ENCODE measurements at regions not wholly inside any gene's neighbourhood (a gene's known extent, or its start where the extent isn't known, plus 50 kb on each side); places are given as distances from the start of the nearest gene placed in this dataset.

DNA sequence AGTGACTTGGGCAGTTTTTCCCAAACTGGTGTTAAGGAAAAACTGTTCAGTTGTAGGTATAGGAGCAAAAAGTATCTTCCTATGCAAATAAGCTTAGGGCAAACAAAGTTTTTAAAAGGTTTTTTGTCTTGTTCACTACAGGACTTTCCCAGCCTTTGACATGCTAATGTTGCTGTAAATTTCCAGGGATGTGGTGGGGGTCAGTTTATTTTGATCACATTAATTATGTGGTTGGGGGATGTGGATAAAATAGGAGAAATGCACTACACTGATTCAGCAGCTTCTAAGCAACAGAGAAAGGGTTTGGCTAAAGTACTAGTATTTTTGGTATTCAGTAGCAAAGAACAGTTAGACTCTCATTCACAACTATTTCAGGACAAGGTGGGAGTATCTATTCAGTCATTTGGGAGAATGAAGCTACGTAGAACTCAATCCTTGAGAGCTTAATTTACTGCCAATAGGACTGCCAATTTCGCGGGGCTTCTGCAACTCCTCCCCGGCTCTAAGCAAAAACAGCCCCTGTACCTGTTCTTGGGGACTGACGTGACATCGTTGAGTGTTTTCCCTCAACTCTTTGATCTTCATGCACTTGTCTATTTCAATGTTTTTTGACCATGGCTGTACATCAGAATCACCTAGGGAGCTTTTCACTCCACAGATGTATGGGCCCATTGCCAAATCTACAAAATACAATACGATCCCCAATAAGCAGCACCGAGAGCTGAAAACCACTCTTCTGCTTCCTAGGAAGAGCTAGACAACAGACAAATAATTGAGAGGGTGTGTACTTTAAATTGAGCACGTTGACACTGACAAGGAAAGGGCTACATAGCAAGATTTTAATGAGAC lies 94.8 kb upstream of the NHSL1 start:
- H3K4me3 ChIP-seq (ENCODE audit: low read depth in 1 of 2, low read length in 1 of 2) = no peak overlapping the region
- no peak overlapping the region for H3K27ac ChIP-seq

DNA sequence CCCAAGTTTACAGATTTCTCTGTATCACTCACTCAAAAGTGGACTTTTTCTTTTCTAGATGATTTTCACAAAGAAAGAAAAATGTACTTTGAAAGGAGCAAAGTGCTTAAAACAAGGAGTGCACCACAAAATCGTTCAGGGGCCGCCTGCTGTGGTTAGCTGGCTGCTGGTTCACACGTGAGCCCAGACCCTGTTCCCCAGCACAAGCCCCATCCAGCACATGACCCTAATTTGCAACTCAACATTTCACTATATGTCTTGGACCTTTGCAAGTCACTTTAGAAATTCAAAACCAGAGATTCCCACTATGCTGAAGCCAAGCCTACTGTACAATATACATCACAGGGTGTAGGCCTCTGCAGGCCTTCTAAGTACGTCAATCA lies 95.5 kb upstream of the NHSL1 start:
- TF ChIP-seq, protein P1, sequence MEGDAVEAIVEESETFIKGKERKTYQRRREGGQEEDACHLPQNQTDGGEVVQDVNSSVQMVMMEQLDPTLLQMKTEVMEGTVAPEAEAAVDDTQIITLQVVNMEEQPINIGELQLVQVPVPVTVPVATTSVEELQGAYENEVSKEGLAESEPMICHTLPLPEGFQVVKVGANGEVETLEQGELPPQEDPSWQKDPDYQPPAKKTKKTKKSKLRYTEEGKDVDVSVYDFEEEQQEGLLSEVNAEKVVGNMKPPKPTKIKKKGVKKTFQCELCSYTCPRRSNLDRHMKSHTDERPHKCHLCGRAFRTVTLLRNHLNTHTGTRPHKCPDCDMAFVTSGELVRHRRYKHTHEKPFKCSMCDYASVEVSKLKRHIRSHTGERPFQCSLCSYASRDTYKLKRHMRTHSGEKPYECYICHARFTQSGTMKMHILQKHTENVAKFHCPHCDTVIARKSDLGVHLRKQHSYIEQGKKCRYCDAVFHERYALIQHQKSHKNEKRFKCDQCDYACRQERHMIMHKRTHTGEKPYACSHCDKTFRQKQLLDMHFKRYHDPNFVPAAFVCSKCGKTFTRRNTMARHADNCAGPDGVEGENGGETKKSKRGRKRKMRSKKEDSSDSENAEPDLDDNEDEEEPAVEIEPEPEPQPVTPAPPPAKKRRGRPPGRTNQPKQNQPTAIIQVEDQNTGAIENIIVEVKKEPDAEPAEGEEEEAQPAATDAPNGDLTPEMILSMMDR (IDR thresholded peaks at IDR 0.05) = no peak
- Histone ChIP-seq H3K36me3 (no peaks in the 10 kb centered on the region), H3K27me3 (peaks cover 40% of the 10 kb centered on the region), H3K4me3 (ENCODE audit: low read depth in 1 of 2, low read length in 1 of 2) (no peak overlapping the region), H3K9me3 (no peaks in the 10 kb centered on the region), H3K27ac (no peak overlapping the region), H3K4me1 (ENCODE audit: control insufficient read depth in 1 of 2, insufficient read depth in 1 of 2, low read depth in 1 of 2, low read length in 1 of 2) (no peaks in the 10 kb centered on the region)

More for the DNA sequence above, 94.8 kb upstream of the NHSL1 start:
- H3K4me1 ChIP-seq (ENCODE audit: control insufficient read depth in 1 of 2, insufficient read depth in 1 of 2, low read depth in 1 of 2, low read length in 1 of 2) = no peaks in the 10 kb centered on the region
- peaks cover 40% of the 10 kb centered on the region for H3K27me3 ChIP-seq
- no peaks in the 10 kb centered on the region for H3K36me3 ChIP-seq
- H3K9me3 ChIP-seq = no peaks in the 10 kb centered on the region
- TF ChIP-seq, protein P1 (IDR thresholded peaks at IDR 0.05) = no peak

DNA sequence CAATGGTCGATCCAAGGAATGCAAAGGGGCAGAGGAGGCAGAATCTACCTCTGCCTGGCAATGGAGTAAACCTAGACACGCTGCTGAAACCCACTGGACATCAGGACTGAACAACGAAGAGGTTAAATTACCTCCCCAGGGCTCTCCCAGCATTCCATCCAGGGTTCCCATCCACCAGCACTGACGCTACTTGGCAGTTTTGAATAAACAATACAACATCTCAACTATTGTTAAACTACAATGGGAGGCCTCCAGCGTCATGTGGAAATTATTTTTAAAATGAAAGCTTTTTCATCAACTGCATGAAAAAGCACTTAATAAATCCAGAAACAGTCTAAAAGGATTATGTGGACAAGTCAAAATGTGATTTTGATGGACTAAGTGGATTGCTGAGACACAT lies 96.8 kb upstream of the NHSL1 start:
- no peak overlapping the region for H3K27ac ChIP-seq
- TF ChIP-seq, protein P1 (IDR thresholded peaks at IDR 0.05) = no peak
- no peaks in the 10 kb centered on the region for H3K36me3 ChIP-seq
- no peaks in the 10 kb centered on the region for H3K4me1 ChIP-seq (ENCODE audit: control insufficient read depth in 1 of 2, insufficient read depth in 1 of 2, low read depth in 1 of 2, low read length in 1 of 2)
- no peak overlapping the region for H3K4me3 ChIP-seq (ENCODE audit: low read depth in 1 of 2, low read length in 1 of 2)
- peaks cover 37% of the 10 kb centered on the region for H3K27me3 ChIP-seq
- H3K9me3 ChIP-seq = no peaks in the 10 kb centered on the region

DNA sequence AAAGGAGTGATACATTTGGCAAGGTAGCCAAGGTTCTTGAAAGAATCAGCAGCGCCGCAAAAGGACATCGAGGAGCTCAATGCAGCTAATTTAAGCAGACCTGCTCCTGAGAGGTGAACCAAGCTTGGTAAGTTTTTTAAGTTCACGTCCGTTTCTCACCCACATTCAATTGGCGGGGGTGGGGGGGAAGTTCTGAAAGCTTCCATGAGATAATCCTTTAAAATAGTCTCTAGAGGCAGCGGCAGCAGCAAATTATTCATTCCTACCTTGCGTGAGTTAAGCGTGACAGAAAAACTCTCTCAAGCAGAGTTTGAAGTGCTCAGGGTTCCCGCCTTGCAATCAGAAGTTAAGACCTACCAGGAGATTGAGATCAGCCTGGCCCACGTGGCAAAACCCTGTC lies 97.3 kb upstream of the NHSL1 start:
- TF ChIP-seq, protein P1 (IDR thresholded peaks at IDR 0.05) = no peak
- H3K4me1 ChIP-seq (ENCODE audit: control insufficient read depth in 1 of 2, insufficient read depth in 1 of 2, low read depth in 1 of 2, low read length in 1 of 2) = no peaks in the 10 kb centered on the region
- no peak overlapping the region for H3K27ac ChIP-seq
- peaks cover 32% of the 10 kb centered on the region for H3K27me3 ChIP-seq
- H3K36me3 ChIP-seq = no peaks in the 10 kb centered on the region
- no peaks in the 10 kb centered on the region for H3K9me3 ChIP-seq
- H3K4me3 ChIP-seq (ENCODE audit: low read depth in 1 of 2, low read length in 1 of 2) = no peak overlapping the region

DNA sequence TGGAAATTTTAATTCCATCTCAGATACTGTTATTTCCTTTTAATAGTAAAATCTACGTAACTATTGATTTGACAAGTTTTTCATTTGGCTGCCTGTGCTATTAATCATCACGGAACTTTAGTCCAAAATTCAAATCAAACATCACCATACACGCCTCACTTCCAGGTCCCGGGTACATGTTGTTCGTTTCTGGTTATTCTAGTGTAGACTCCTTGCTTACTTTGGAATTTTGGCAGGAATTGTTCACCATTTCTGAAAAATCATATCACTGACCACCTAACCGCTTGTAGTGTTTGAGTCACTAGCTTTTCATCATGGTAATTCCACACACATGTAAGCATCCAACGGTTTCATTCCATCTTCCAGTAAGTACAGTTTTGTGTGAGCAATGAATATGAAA lies 98.0 kb upstream of the NHSL1 start:
- no peak overlapping the region for H3K27ac ChIP-seq
- no peaks in the 10 kb centered on the region for H3K4me1 ChIP-seq (ENCODE audit: control insufficient read depth in 1 of 2, insufficient read depth in 1 of 2, low read depth in 1 of 2, low read length in 1 of 2)
- no peaks in the 10 kb centered on the region for H3K36me3 ChIP-seq
- no peak overlapping the region for H3K4me3 ChIP-seq (ENCODE audit: low read depth in 1 of 2, low read length in 1 of 2)
- TF ChIP-seq, protein P1 (IDR thresholded peaks at IDR 0.05) = no peak
- no peaks in the 10 kb centered on the region for H3K9me3 ChIP-seq
- H3K27me3 ChIP-seq = peaks cover 25% of the 10 kb centered on the region
